Heart left ventricle (tissue), 13 donors: ENCODE measurements at regions not wholly inside any gene's neighbourhood (a gene's known extent, or its start where the extent isn't known, plus 50 kb on each side); places are given as distances from the start of the nearest gene placed in this dataset.

Experiments
- CTCF ChIP-seq, 12 donors: fragments of 200-600 bp; sonication (generic) in 4 of 12; IDR thresholded peaks; one replicate each; pipeline versions ENCODE4 v1.5.0 to v1.8.0; 2018 to 2022; ENCODE audit warnings: antibody characterized with exemption in 12 of 12, mild to moderate bottlenecking in 5 of 12
- POLR2A ChIP-seq, 2 donors: fragments of 450-650 bp; IDR thresholded peaks; one replicate each; pipeline ENCODE4 v1.6.1; 2017; ENCODE audit warnings: antibody characterized with exemption in 2 of 2, mild to moderate bottlenecking in 2 of 2, moderate library complexity in 2 of 2
- donor health status: ischemic (EF 13 %, LVEDD 7.1; RV severe dilation, severe dysfunction).
- donor health status: DM: no; HTN: yes; CAD: no.
- donor health status: DM: no; HTN: no; CAD: no.
- donor health status: ischemic (EF 25% LVEDD 6.9; RV normal size, moderate dysfunction).
- donor health status: ischemic (EF 25% LVEDD 5.7; RV mildly dilated, moderate dysfunction).
- donor health status: ischemic (EF 35%, LVEDD 5.7; RV mildly dilated, moderate dysfunction).
- donor health status: nonischemic (EF 11% LVEDD 7.7; RV severe dilation, severe dysfunction).
- donor health status: DM: yes; HTN: yes; CAD: no.
- donor health status: PGD.
- donor health status: ischemic (EF 29% LVEDD 5.4; RV normal size, mild dysfunction).
- donor health status: nonischemic (EF 23%, LVEDD 6.1; RV moderate dilation, normal function).

- TF ChIP-seq CTCF (IDR thresholded peaks at IDR 0.05), result no peak
- TF ChIP-seq POLR2A (IDR thresholded peaks at IDR 0.05), result no peak
Observed at GRCh38 chr4:125992891-125993290, 678.1 kb downstream of the FAT4 start.
